Ishikawa (cell line): ENCODE measurements at regions not wholly inside any gene's neighbourhood (a gene's known extent, or its start where the extent isn't known, plus 50 kb on each side); places are given as distances from the start of the nearest gene placed in this dataset.

Experiments
- CEBPB ChIP-seq: IDR thresholded peaks from 2 replicates; pipeline ENCODE4 v1.6.1; 2012
- CREB1 ChIP-seq: IDR thresholded peaks from 2 replicates; pipeline ENCODE4 v1.6.1; 2012; ENCODE audit warnings: low read depth
- EGR1 ChIP-seq: IDR thresholded peaks from 2 replicates; pipeline ENCODE4 v1.6.1; 2012
- EP300 ChIP-seq: IDR thresholded peaks from 2 replicates; pipeline ENCODE4 v1.6.1; 2012; ENCODE audit warnings: borderline replicate concordance
- FOXM1 ChIP-seq: IDR thresholded peaks from 2 replicates; pipeline ENCODE4 v1.6.1; 2012; ENCODE audit warnings: low read depth, borderline replicate concordance
- MAX ChIP-seq: IDR thresholded peaks from 2 replicates; pipeline ENCODE4 v1.6.1; 2012
- NFIC ChIP-seq: IDR thresholded peaks from 2 replicates; pipeline ENCODE4 v1.6.1; 2012
- RAD21 ChIP-seq: IDR thresholded peaks from 2 replicates; pipeline ENCODE4 v1.6.1; 2012; ENCODE audit warnings: low read depth
- REST ChIP-seq: IDR thresholded peaks from 2 replicates; pipeline ENCODE4 v1.6.1; 2012; ENCODE audit warnings: low read depth, mild to moderate bottlenecking
- TAF1 ChIP-seq: IDR thresholded peaks from 2 replicates; pipeline ENCODE4 v1.6.1; 2012; ENCODE audit warnings: low read depth, mild to moderate bottlenecking
- TCF12 ChIP-seq: IDR thresholded peaks from 2 replicates; pipeline ENCODE4 v1.6.1; 2012; ENCODE audit warnings: low read depth
- TEAD4 ChIP-seq: IDR thresholded peaks from 2 replicates; pipeline ENCODE4 v1.6.1; 2012
- USF1 ChIP-seq: IDR thresholded peaks from 2 replicates; pipeline ENCODE4 v1.6.1; 2012
- YY1 ChIP-seq: IDR thresholded peaks from 2 replicates; pipeline ENCODE4 v1.6.1; 2012; ENCODE audit warnings: low read depth
- ZBTB7A ChIP-seq: IDR thresholded peaks from 2 replicates; pipeline ENCODE4 v1.6.1; 2012; ENCODE audit warnings: low read depth

GRCh38 chr21:34279285-34279684 is 84.5 kb upstream of the KCNE2 start:
- TF ChIP-seq CEBPB (no peak), TCF12 (no peak), TAF1 (no peak), CREB1 (no peak), REST (no peak)

GRCh38 chr21:34279883-34280282 is 83.9 kb upstream of the KCNE2 start:
- TF ChIP-seq CEBPB: no peak
- TF ChIP-seq TCF12: no peak
- TF ChIP-seq TAF1: no peak
- TF ChIP-seq MAX: no peak
- TF ChIP-seq CREB1: no peak
- TF ChIP-seq EP300: no peak
- no peak for TF ChIP-seq YY1
- TF ChIP-seq ZBTB7A: no peak
- no peak for TF ChIP-seq USF1
- TF ChIP-seq EGR1: no peak
- no peak for TF ChIP-seq RAD21
- TF ChIP-seq REST: no peak
- TF ChIP-seq NFIC: no peak
- TF ChIP-seq TEAD4: no peak
- TF ChIP-seq FOXM1: no peak

GRCh38 chr21:34280389-34280795 is 83.4 kb upstream of the KCNE2 start:
- TF ChIP-seq YY1: no peak
- TF ChIP-seq TEAD4: no peak
- TF ChIP-seq FOXM1: no peak
- TF ChIP-seq TCF12: no peak
- TF ChIP-seq CEBPB: no peak
- TF ChIP-seq NFIC: no peak

GRCh38 chr21:34280959-34281358 is 82.8 kb upstream of the KCNE2 start:
- TF ChIP-seq USF1 (no peak), EP300 (no peak), ZBTB7A (no peak), NFIC (no peak), REST (no peak), MAX (no peak), CEBPB (no peak)

- TF ChIP-seq REST (no peak), MAX (no peak), EP300 (no peak), CREB1 (no peak), TAF1 (no peak), FOXM1 (no peak), EGR1 (no peak), NFIC (no peak), YY1 (no peak), TEAD4 (no peak), CEBPB (no peak)
These were observed 81.6 kb upstream of the KCNE2 start for GRCh38 chr21:34282223-34282622.
